Heart left ventricle (tissue), 13 donors: ENCODE measurements at regions not wholly inside any gene's neighbourhood (a gene's known extent, or its start where the extent isn't known, plus 50 kb on each side); places are given as distances from the start of the nearest gene placed in this dataset.

Source experiments
- POLR2A ChIP-seq, 2 donors: fragments of 450-650 bp; IDR thresholded peaks; one replicate each; pipeline ENCODE4 v1.6.1; 2017; ENCODE audit warnings: antibody characterized with exemption in 2 of 2, mild to moderate bottlenecking in 2 of 2, moderate library complexity in 2 of 2
- TF ChIP-seq, protein P1 (sequence below), 12 donors: fragments of 200-600 bp; sonication (generic) in 4 of 12; IDR thresholded peaks; one replicate each; pipeline versions ENCODE4 v1.5.0 to v1.8.0; 2018 to 2022; ENCODE audit warnings: antibody characterized with exemption in 12 of 12, mild to moderate bottlenecking in 5 of 12
- donor health status: ischemic (EF 13 %, LVEDD 7.1; RV severe dilation, severe dysfunction).
- donor health status: DM: no; HTN: yes; CAD: no.
- donor health status: DM: no; HTN: no; CAD: no.
- donor health status: ischemic (EF 25% LVEDD 6.9; RV normal size, moderate dysfunction).
- donor health status: ischemic (EF 25% LVEDD 5.7; RV mildly dilated, moderate dysfunction).
- donor health status: ischemic (EF 35%, LVEDD 5.7; RV mildly dilated, moderate dysfunction).
- donor health status: nonischemic (EF 11% LVEDD 7.7; RV severe dilation, severe dysfunction).
- donor health status: DM: yes; HTN: yes; CAD: no.
- donor health status: PGD.
- donor health status: ischemic (EF 29% LVEDD 5.4; RV normal size, mild dysfunction).
- donor health status: nonischemic (EF 23%, LVEDD 6.1; RV moderate dilation, normal function).

DNA sequence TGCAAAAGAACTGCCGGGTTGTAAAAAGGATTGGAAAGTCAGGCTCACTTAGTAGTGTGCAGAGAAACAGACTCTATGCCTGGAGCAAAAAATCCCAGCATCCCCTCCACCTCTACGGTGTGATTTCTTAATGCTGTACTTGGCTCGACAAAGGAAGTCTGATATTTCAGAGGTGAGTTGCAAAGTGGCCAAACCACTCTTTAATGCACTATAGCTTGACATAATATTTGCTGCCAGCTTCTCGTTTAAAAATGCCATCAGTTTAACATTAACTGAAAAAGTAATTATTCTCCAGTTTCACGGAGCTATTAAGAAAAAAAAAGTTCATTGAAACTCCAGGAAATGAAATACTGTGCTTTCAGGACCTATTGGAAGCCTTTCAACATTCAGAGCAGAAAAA lies 448.3 kb upstream of the ZFP42 start:
- no peak for TF ChIP-seq POLR2A (IDR thresholded peaks at IDR 0.05)
- TF ChIP-seq, protein P1, sequence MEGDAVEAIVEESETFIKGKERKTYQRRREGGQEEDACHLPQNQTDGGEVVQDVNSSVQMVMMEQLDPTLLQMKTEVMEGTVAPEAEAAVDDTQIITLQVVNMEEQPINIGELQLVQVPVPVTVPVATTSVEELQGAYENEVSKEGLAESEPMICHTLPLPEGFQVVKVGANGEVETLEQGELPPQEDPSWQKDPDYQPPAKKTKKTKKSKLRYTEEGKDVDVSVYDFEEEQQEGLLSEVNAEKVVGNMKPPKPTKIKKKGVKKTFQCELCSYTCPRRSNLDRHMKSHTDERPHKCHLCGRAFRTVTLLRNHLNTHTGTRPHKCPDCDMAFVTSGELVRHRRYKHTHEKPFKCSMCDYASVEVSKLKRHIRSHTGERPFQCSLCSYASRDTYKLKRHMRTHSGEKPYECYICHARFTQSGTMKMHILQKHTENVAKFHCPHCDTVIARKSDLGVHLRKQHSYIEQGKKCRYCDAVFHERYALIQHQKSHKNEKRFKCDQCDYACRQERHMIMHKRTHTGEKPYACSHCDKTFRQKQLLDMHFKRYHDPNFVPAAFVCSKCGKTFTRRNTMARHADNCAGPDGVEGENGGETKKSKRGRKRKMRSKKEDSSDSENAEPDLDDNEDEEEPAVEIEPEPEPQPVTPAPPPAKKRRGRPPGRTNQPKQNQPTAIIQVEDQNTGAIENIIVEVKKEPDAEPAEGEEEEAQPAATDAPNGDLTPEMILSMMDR (IDR thresholded peaks at IDR 0.05), result no peak
